Epithelial cell of esophagus (primary cell): ENCODE measurements at regions not wholly inside any gene's neighbourhood (a gene's known extent, or its start where the extent isn't known, plus 50 kb on each side); places are given as distances from the start of the nearest gene placed in this dataset.
"Not testable (repeated sequence)": the region's sequence is repeated elsewhere in the genome, so short reads cannot be mapped to it uniquely, and the experiment has no call there.

Source experiments
- DNase-seq: peaks from one replicate; pipeline ENCODE4 v3.0.0; 2010; ENCODE audit warnings: low read depth
- H3K4me3 ChIP-seq: 2 replicates; pipeline ENCODE4 v1.5.1; 2011; ENCODE audit warnings: mild to moderate bottlenecking, low read length, control low read depth
- CTCF ChIP-seq: IDR thresholded peaks from 2 replicates; pipeline ENCODE4 v1.5.1; 2011; ENCODE audit warnings: low read depth, mild to moderate bottlenecking, low read length, control low read depth, inconsistent platforms; ENCODE audit not compliant: insufficient read depth; ENCODE audit errors: missing control alignments

DNA sequence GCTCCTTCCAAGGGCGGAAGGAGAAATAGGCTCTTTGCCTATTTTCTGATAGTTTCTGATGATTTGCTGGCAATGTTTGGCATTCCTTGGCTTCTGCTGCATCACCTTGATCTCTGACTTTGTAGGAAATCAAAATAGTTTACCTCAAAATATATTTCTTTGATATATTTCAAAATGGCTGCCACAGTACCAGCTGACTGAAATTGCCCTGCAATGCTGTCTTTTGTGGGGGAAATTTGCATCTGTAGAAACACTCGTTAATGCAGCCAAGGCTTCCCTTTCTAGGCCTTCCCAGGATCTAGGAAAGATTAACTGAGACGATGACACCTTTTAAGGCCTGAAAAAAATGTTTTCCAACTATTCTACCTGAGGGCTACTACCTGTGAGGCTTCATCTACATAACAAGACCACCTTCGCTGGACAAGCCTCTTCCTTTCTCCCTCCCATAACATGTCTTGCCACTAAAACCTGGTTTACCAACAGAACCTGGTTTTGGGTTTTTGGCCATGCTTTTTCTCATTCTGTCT is 212.8 kb upstream of the SSTR1 start:
- no peak for TF ChIP-seq CTCF
- H3K4me3 ChIP-seq: no peak overlapping the region
- no peak for DNase-seq

DNA sequence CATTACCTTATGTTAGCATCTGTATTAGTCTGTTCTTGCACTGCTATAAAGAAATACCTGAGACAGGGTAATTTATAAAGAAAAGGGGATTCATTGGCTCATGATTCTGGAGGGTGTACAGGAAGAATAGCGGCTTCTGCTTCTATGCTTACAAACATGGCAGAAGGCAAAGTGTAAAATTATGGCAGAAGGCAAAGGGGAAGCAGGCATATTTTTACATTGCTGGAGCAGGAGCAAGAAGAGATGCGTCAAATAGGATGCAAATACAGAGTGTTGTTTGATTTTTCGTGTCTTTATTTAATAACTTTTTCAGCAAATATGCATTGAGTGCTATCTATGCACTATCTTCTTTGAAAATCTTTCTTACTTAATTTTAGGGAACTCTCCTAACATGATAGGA is 210.7 kb upstream of the SSTR1 start:
- no peak for TF ChIP-seq CTCF
- DNase-seq: no peak
- no peak overlapping the region for H3K4me3 ChIP-seq

GRCh38 chr14:38000340-38000739 is 207.4 kb upstream of the SSTR1 start:
- TF ChIP-seq CTCF: no peak
- no peak for DNase-seq
- H3K4me3 ChIP-seq: no peak overlapping the region

DNA sequence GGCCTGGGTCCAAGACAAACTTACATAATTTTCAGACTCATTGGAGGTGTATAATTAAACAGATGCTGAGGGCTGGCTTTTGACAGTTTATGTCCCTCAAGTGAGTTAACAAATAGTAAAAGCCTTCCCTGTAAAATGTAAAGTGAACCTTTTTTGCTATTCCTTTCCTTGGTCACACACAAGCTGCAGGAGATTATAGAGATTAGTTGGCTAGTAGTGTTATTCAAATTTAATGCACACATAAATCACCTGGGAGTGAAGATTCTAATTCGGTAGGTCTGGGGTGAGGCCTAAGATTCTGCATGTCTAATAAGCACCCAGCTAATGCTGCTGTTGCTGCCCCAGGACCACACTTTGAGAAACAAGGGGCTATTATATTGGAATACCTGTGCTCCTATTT is 206.2 kb upstream of the SSTR1 start:
- no peak for TF ChIP-seq CTCF
- H3K4me3 ChIP-seq: no peak overlapping the region
- no peak for DNase-seq

- DNase-seq: no peak
- no peak overlapping the region for H3K4me3 ChIP-seq
- TF ChIP-seq CTCF: no peak
These were observed 203.7 kb upstream of the SSTR1 start for GRCh38 chr14:38003746-38004609.

DNA sequence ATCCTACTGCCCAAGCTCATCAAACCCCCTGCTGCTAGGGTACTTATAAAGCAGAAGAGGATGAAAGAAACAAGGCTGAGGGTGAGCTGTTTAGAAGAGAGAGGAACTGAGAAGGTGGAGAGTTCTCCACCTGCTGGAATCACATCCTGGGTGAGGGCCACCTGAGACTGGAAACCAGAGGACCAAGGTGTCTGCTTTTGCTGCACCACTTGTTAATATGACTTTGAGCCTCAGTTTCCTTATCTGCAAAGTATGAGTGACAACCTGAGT is 203.2 kb upstream of the SSTR1 start:
- TF ChIP-seq CTCF: no peak
- no peak for DNase-seq

GRCh38 chr14:38011156-38011555 is 196.5 kb upstream of the SSTR1 start:
- H3K4me3 ChIP-seq: not testable (repeated sequence)
- DNase-seq: peak; percentile 10

More for the DNA sequence above, 203.2 kb upstream of the SSTR1 start:
- H3K4me3 ChIP-seq: no peak overlapping the region

- TF ChIP-seq CTCF: no peak
- H3K4me3 ChIP-seq: no peak overlapping the region
- DNase-seq: no peak
These were observed 195.6 kb upstream of the SSTR1 start for GRCh38 chr14:38012056-38012455.
